HG03432 (cell line): ENCODE measurements at regions not wholly inside any gene's neighbourhood (a gene's known extent, or its start where the extent isn't known, plus 50 kb on each side); places are given as distances from the start of the nearest gene placed in this dataset.

Experiments
- ATAC-seq: cut with Tn5 transposase; IDR thresholded peaks from one replicate; pipeline ENCODE4 v1.9.1; 2021; ENCODE audit warnings: mild to moderate bottlenecking, moderate library complexity; ENCODE audit not compliant: unreplicated experiment

DNA sequence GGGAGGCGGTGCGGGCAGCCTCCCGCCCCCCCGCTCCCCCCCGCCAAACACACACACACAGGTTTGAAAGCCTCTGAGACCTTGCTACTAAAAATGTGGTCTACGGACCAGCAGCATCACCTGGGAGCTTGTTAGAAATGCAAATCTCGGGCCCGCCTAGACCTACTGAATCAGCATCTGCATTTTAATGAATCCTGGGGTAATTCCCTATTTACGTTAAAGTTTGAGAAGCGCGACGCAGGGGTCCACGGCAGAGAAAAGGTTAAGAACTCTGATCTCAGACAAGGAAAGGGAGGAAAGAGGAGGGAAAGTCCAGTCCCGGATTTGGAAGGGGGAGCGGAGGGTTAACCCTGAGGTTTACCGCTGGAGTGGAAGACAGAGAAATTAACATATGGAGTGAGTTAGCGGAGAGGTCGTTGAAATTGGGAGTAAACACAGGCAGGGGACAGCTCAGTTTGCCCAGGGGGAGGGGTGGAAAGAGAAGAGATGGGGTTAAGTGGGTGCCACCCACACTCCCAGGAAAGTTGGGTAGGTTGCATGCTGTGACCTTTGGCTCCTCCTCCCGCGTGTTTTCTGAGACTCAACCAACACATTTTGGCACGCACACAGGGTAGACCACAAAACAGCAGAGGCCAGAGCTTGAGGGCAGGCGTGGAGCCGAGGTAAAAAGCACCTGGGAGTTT, 483.6 kb downstream of the BCOR start:
- ATAC-seq, result peak; percentile 55

DNA sequence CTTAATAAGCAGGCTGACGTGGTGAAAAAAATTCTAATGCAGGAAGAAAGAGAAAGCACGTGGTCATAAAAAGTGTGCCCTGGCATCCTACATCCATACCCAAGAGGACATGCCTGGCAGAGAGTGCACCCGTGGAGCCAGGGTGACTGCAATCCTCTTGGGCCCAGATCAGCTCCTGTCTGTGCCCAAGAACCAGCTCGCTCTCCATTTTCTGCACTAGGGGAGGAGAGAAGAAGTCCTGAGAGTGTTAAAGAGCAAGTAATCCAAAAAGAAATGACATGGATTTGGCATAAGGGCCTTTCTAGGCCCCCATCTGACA, 483.1 kb downstream of the BCOR start:
- no peak for ATAC-seq

- ATAC-seq, result no peak
Observed at GRCh38 chrX:39616098-39616729, 481.5 kb downstream of the BCOR start.

DNA sequence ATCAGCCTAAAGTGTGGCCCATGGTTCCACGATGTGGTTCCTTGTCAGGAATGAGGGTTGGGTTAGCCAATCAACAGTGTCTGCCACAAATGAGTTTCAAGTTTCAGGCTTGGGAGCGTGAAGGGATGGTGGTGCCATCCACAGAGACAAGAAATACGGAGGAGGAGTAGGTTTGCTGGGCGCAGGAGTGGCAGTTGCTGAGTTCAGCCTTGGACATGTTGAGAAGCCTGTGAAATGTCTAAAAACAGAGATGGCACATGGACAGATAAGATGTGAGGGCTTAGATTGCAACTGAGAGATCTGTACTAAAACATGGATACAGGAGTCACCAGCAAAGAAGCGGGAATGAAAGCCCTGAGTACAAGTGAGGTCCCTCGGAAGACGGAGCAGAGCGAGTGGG, 481.0 kb downstream of the BCOR start:
- ATAC-seq, result no peak

DNA sequence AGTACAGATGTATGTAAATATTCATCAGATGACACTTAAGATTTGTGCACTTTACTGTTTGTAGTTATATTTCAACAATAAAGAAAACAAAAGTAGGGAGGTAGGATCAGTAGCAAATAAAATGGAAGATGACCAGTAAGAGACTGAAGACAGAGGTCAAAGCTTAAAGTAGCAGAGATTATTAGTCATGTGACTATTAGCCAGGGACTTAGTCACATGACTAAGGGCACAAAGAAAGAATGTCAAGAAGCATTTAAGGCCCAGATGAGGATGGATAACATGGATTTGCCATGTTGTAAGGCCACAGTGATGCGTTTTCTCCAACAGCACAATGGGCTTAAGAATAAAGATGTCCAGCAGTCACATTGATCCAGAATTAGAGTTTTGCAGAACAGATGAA, 479.6 kb downstream of the BCOR start:
- ATAC-seq, result no peak

GRCh38 chrX:39619182-39620009, 478.4 kb downstream of the BCOR start:
- ATAC-seq, result no peak

DNA sequence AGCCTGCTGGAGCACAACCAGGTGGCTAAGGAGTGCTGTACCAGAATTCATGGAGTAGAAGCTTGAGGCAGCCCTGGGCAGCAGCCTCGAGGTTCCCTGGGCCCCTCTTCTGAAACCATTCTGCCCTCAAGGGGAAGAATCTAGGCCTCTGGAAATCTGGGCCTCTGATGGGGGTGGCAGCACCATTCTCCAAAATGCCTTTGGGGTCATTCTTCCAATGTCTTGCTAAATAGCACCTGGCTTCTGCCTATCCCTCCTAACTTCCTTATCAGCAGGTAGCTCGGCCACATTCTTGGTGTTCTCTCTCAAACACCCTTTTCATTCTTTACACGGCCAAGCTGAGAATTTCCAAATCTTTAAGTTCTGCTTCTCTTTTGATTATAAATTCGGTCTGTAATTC, 473.6 kb downstream of the BCOR start:
- ATAC-seq, result no peak

DNA sequence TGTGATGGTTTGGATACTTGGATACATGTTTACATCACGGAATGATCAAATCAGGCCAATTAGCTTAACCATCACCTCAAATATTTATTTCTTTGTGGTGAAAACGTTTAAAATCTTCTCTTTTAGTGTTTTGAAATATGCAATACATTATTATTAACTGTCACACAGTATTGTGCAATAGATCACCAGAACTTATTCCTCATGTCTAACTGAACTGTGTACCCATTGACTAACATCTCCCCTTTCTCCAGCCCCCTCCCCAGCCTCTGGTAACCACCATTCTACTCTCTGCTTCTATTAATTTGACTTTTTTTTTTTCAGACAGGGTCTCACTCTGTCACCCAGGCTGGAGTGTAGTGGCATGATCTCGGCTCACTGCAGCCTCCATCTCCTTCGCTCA, 471.9 kb downstream of the BCOR start:
- ATAC-seq, result no peak

- ATAC-seq, result no peak
Observed at GRCh38 chrX:39626749-39627148, 471.0 kb downstream of the BCOR start.

- no peak for ATAC-seq
Observed at GRCh38 chrX:39627257-39627656, 470.5 kb downstream of the BCOR start.

DNA sequence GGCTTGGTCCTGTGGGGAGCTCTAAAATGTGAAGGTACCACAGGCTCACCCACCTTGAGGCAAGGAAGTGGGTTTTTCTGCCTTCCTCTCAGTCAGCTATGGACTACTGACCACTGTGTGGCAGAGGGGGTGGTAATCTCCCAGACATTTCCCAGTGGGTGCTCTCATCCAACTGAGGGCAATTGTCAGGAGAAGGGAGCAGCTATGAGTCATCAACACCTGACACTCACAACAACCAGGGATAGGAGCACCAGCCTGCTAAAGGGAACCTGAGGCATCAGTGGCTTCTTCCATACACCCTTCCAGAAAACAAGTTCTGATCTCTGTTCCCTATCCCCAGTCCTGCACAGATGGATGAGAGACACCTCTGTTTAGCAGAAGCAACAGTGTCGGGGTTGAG, 468.8 kb downstream of the BCOR start:
- no peak for ATAC-seq

GRCh38 chrX:39630344-39630743, 467.4 kb downstream of the BCOR start:
- ATAC-seq, result no peak

GRCh38 chrX:39631276-39632229, 466.2 kb downstream of the BCOR start:
- no peak for ATAC-seq

DNA sequence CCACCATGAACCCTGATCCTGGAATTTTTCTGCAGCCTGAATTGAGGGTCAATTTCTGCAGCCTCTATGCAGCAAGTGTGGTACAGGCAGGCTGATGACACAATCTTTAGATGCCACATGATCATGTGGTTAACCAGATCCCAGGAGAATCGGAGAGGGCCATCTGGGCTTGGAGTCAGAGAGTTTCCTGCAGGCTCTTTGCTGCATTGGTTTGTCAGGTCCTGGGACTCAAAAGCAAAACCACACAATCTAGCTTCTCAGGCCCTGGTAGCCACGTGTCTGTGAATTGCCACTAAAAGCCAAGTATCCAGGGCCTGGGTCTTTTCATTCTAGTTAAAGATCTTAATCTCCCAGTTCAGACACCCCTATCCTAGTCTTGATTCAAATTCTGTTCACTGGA, 464.5 kb downstream of the BCOR start:
- ATAC-seq, result no peak

DNA sequence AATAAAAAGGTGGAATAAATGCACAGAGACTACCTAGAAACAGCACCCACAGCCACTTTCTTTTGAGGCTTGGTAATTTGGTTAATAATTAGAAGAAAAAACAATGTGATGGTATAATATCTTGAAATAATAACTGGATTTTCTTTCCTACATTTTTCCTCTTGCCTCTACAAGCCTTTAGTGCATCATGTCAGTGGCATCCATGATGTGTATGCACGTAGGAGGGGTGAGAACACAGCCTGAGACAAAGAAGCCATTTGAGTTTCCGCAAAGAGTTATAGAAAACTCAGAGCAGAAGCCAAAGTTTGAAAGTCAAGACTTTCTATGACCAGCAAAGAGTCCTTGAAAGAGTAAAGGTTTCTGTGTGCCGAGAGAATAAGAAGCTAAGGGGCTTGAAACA, 461.3 kb downstream of the BCOR start:
- ATAC-seq, result no peak

DNA sequence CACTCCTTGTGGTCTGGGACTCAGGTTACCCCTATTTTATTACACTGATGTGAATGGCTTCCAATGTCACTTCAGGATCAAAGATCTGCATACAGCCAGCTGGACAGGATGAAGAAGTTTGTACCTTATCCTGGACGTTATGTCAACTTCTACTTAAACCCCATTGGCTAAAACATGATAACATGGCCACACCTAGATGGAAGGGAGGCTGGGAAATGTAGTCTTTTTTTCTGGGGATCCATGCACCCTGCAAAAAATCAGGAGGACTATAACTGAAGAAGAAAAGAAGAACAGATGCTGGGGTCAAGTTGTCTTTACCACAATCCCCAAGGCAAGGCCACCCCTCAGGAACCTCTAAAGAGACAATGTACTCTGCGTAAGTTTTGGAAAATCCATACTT, 459.2 kb downstream of the BCOR start:
- ATAC-seq, result no peak

- ATAC-seq, result no peak
Observed at GRCh38 chrX:39639871-39640270, 457.9 kb downstream of the BCOR start.

DNA sequence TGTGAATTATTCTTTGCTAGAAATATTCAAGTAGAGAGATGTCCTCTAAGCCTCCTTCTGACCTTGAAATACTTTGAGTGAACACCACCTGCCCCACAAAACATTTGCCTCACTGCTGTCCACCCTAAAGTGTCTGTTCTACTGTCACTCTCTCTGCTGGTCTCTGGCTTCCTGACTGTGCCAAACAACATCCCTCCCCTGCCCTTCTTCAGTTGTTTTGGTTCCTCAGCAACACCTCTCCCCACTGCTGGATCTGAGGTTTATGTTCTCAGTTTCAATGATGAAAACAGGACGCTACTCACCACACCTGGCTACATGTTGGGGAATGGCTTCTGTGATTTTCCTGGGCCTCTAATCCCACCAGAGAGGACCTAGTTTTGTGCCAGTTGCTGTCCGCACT, 456.9 kb downstream of the BCOR start:
- ATAC-seq, result no peak

DNA sequence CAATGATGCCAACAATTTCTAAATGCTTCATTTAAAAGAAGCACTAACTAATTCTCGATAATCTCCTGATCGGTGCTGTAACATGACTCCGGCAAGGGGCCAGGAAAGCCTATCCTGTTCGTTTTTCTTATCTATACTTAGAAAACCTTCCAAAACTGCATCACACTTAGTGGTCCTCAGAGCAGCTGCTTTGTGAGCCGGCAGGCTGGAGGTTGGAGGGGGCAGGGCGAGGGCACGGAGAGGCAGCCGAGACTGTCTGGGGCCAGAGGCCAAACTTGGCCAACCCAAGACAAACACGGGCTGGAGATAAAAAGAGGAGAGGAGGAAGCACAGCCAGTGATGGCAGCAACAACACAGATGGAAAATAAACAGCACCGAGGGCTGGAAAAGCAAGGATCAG, 455.7 kb downstream of the BCOR start:
- no peak for ATAC-seq

GRCh38 chrX:39643550-39643949, 454.2 kb downstream of the BCOR start:
- no peak for ATAC-seq
